Activated naive CD8-positive, alpha-beta T cell (primary cell): ENCODE measurements at regions not wholly inside any gene's neighbourhood (a gene's known extent, or its start where the extent isn't known, plus 50 kb on each side); places are given as distances from the start of the nearest gene placed in this dataset.
A peak's percentile ranks its signal among the peaks of the same experiment; 100 is the strongest.

ENCODE experiments used
- H3K27ac Mint-ChIP-seq: one replicate; pipeline ENCODE4 v1.8.0; 2021; ENCODE audit warnings: mixed read lengths
- H3K27me3 Mint-ChIP-seq: one replicate; pipeline ENCODE4 v1.8.0; 2021; ENCODE audit warnings: mixed read lengths
- H3K36me3 Mint-ChIP-seq: one replicate; pipeline ENCODE4 v1.8.0; 2021; ENCODE audit warnings: mixed read lengths
- H3K4me1 Mint-ChIP-seq: one replicate; pipeline ENCODE4 v1.8.0; 2021; ENCODE audit warnings: low read depth, mixed read lengths
- H3K4me3 Mint-ChIP-seq: one replicate; pipeline ENCODE4 v1.8.0; 2021; ENCODE audit warnings: mild to moderate bottlenecking, mixed read lengths
- H3K9me3 Mint-ChIP-seq: one replicate; pipeline ENCODE4 v1.8.0; 2021; ENCODE audit warnings: low read depth, mixed read lengths

DNA sequence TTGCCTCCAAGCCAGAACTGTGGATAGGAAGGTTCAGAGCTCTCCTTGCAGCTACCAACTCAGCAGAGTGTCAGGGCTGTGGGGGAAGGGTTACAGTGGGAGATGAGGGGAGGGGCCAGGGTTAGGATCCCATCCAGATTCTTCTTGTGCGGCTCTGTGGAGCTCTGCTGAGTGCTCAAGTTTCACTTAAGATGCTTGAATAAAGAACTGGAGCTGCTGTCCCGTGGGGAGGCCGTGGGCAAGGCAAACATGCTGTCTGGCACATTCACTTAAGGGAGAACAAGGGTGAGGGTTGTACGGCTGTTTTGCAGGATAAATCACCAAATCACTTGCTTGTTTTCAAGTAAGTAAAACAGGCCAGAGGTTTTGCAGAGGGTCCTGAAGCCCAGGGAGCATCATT lies 197.1 kb downstream of the FAM76B start:
- Mint-ChIP-seq H3K4me1 (peaks cover 14% of the 10 kb centered on the region), H3K4me3 (no peak overlapping the region), H3K36me3 (no peaks in the 10 kb centered on the region), H3K9me3 (no peaks in the 10 kb centered on the region), H3K27ac (no peak overlapping the region), H3K27me3 (no peaks in the 10 kb centered on the region)

DNA sequence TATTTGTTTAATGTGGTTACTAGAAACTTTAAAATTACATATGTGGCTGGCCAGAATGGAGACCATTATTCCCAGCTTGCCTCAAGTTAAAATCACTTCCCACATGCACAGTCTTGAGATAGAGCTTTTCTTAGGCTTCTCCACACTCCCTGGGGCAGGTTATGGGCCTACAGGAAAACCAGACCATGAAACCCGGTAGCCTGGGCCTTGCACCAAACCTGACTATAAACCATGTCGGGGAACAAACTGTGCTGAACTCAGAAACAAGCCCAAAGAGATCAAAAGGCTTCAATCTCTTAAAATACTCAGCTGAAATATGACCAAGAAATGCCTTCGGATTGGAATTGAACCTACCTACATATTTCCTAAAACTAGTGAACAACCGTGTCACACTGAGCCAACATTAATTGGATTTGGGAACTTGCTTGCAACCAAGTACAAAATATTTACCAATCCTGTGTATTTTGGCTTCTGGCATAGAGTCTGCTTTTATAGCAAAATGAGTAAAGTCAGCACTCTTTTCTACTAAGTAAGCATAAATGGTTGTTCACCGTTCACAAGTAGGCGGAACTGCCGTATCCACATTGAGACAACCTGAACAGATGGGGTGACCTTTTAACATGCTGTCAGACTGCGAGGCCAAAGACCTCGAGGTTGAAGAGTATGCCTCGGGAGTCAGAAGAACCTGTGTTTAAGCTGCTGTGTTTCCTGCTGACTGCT lies 199.5 kb downstream of the FAM76B start:
- H3K27ac Mint-ChIP-seq = no peak overlapping the region
- H3K9me3 Mint-ChIP-seq = no peaks in the 10 kb centered on the region
- H3K36me3 Mint-ChIP-seq = no peaks in the 10 kb centered on the region

DNA sequence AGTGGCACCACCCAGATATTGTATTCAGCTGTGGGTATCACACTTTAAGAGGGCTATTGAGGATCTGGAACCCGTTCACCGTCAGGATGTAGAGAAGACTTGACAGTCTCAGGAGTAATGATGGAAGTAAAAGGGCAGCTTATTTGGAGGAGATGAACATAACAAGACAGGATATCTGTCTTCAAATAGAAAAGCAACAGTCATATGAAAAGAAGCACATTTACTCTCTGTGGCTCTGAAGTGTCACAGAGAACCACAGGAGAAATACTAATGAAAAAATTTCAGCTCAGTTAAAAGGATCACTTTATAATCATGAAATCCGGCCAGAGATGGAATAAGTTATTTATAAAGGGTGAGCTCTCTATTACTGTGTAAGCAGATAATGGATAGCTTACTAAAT lies 200.8 kb downstream of the FAM76B start:
- no peaks in the 10 kb centered on the region for H3K9me3 Mint-ChIP-seq
- H3K27ac Mint-ChIP-seq = no peak overlapping the region
- H3K4me3 Mint-ChIP-seq = no peak overlapping the region
- H3K4me1 Mint-ChIP-seq = peaks cover 20% of the 10 kb centered on the region
- H3K27me3 Mint-ChIP-seq = no peaks in the 10 kb centered on the region
- no peaks in the 10 kb centered on the region for H3K36me3 Mint-ChIP-seq

More for the DNA sequence above, 199.5 kb downstream of the FAM76B start:
- Mint-ChIP-seq H3K27me3 (no peaks in the 10 kb centered on the region), H3K4me1 (peaks cover 11% of the 10 kb centered on the region), H3K4me3 (no peak overlapping the region)

DNA sequence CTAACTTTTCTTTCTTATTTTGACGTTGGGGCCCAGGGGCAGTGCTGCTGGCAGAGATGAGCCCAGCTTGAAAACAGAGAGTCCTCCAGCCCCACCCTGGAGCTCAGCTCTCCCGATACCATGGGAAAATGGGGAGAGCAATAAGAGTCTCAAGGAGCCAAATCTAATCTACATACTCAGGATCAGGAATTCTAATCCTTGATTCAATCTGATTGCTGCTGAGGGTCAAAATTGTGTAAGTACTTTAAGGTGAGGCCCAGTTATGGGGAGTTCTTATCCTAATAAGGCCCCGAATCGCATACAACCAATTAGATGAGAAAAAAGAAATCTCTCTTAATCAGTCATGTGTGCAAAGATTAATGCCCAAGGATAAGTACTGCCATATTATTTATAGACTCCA lies 202.9 kb downstream of the FAM76B start:
- Mint-ChIP-seq H3K4me3 (no peak overlapping the region), H3K36me3 (peaks cover 2% of the 10 kb centered on the region), H3K27me3 (no peaks in the 10 kb centered on the region), H3K4me1 (peaks cover 20% of the 10 kb centered on the region), H3K9me3 (no peaks in the 10 kb centered on the region), H3K27ac (no peak overlapping the region)

DNA sequence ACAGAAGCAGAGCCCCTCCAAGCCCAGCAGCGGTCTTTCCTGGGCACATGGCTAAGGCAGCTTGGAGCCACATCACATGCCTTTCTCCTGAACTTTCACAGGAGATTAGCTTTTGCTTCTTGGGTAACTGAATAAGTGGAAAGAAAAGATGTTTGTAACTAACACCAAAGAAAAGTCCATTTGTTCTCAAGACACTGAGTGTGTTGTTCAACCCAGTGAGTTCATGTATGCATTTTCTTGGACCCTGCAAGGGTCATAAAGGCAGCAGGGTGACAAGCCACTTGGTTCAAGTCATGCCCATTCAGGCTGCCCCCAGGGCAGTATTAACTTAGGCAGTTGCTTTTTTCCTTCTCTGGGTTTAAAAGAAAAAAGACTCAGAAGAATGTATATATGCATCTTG lies 203.4 kb downstream of the FAM76B start:
- H3K4me3 Mint-ChIP-seq = no peak overlapping the region
- no peaks in the 10 kb centered on the region for H3K27me3 Mint-ChIP-seq
- peaks cover 20% of the 10 kb centered on the region for H3K4me1 Mint-ChIP-seq
- no peaks in the 10 kb centered on the region for H3K9me3 Mint-ChIP-seq
- H3K27ac Mint-ChIP-seq = no peak overlapping the region
- H3K36me3 Mint-ChIP-seq = peaks cover 2% of the 10 kb centered on the region

DNA sequence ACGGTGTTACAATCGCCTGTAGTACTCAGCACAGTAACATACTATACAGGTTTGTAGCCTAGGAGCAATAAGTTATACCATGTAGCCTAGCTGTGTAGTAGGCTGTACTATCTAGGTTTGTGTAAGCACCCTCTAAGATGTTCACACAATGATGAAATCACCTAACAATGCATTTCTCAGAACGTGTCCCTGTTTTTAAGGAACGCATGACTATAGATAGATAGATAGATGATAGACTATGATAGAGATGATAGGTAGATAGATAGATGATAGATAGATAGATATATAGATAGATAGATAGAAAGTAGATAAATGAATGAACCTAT lies 203.9 kb downstream of the FAM76B start:
- Mint-ChIP-seq H3K27me3 (no peaks in the 10 kb centered on the region), H3K9me3 (no peaks in the 10 kb centered on the region)

DNA sequence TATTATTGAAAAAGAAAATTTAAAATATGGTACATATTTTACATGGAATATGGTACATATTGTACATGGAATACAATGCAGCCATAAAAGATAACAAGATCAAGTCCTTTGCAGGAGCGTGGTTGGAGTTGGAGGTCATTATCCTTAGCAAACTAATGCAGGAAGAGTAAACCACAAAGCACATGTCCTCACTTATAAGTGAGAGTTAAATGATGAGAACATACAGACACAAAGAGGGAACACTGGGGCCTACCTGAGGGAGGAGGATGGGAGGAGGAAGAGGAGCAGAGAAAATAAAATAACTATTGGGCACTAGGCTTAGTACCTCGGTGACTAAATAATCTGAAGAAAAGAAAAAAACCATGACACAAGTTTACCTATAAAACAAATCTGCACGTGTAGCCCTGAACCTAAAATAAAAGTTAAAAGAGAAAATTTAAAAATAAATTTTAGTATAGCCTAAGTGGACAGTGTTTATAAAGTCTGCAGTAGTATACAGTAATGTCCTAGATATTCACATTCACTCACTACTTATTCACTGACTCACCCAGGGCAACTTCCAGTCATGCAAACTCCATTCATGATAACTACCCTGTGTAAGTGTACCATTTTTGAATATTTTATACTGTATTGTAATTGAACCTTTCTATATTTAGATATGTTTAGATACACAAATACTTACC lies 204.4 kb downstream of the FAM76B start:
- Mint-ChIP-seq H3K27me3 (no peaks in the 10 kb centered on the region), H3K4me3 (no peak overlapping the region), H3K36me3 (peaks cover 2% of the 10 kb centered on the region), H3K4me1 (peaks cover 20% of the 10 kb centered on the region), H3K27ac (peak overlapping the region; percentile 7), H3K9me3 (no peaks in the 10 kb centered on the region)

More for the DNA sequence above, 203.9 kb downstream of the FAM76B start:
- H3K4me3 Mint-ChIP-seq = no peak overlapping the region
- peaks cover 20% of the 10 kb centered on the region for H3K4me1 Mint-ChIP-seq
- H3K27ac Mint-ChIP-seq = no peak overlapping the region
- H3K36me3 Mint-ChIP-seq = peaks cover 2% of the 10 kb centered on the region

DNA sequence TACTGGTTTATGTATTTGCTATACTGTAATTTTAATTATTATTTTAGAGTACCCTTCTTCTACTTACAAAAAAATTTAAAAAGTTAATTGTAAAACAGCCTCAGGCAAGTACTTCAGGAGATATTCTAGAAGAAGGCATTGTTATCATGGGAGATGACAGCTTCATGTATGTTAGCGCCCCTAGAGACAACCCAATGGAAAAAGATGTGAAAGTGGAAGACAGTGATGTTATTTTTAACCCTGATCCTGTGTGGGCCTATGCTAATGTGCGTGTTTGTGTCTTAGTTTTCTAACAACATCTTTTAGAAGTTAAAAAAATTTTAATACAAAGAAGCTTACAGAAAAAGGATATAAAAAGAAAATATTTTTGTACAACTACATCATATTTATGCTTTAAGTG lies 205.0 kb downstream of the FAM76B start:
- H3K4me3 Mint-ChIP-seq = no peak overlapping the region
- no peak overlapping the region for H3K27ac Mint-ChIP-seq
- peaks cover 20% of the 10 kb centered on the region for H3K4me1 Mint-ChIP-seq
- H3K36me3 Mint-ChIP-seq = peaks cover 4% of the 10 kb centered on the region
- H3K27me3 Mint-ChIP-seq = no peaks in the 10 kb centered on the region
- peaks cover 1% of the 10 kb centered on the region for H3K9me3 Mint-ChIP-seq

DNA sequence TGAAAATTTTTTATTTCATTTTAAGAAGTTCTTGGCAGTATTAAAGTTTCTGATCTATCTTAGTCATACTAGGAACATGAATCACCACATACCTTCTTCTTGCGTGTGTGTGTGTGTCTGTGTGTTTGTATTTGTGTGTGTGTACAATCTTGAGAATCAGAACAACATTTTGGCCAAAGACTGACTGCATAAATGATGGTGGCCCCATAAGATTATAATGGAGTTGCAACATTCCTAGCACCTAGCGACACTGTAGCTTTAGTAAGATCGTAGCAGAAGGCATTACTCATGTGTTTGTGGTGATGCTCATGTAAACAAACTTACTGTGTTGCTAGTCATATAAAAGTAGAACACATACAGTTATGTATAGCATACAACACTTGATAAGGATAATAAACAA lies 205.4 kb downstream of the FAM76B start:
- H3K27me3 Mint-ChIP-seq = no peaks in the 10 kb centered on the region
- peak overlapping the region; percentile 41 for H3K27ac Mint-ChIP-seq
- peaks cover 20% of the 10 kb centered on the region for H3K4me1 Mint-ChIP-seq
- peaks cover 7% of the 10 kb centered on the region for H3K36me3 Mint-ChIP-seq
- no peak overlapping the region for H3K4me3 Mint-ChIP-seq
- peaks cover 4% of the 10 kb centered on the region for H3K9me3 Mint-ChIP-seq

DNA sequence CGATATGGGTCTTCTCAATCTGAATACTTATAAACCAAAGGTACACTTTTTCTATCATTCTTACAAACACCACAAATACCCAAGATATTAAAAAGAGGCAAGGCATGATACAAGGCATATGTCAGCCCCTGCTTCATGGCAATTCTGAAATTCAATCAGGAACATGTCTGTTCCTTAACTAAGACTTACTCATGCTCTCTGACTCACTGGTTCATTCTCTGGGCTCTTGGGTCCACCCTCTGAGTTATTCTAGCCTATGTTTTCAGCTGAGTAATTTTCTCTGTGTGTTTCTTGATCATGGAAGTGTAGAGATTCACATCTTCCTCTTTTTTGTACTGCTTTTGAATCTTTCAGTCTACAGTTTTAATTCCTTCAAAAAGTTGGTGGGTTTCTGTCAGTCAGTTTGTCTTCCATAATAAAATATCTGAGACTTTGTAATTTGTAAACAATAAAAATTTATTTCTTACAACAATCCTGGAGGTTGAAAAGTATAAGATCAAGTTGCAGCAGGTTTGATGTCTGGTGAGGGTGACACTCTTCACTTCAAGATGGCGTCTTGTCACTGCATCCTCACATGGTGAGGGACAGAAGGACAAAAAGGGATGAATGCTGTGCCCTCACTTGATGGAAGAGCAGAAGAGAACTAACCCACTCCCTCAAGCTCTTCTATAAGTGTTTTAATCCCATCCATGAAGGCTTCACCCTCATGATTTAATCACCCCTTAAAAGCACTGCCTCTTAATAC lies 211.7 kb downstream of the FAM76B start:
- Mint-ChIP-seq H3K27ac (no peak overlapping the region), H3K4me1 (peaks cover 10% of the 10 kb centered on the region), H3K27me3 (no peaks in the 10 kb centered on the region), H3K9me3 (peaks cover 4% of the 10 kb centered on the region), H3K36me3 (peaks cover 7% of the 10 kb centered on the region), H3K4me3 (no peak overlapping the region)

DNA sequence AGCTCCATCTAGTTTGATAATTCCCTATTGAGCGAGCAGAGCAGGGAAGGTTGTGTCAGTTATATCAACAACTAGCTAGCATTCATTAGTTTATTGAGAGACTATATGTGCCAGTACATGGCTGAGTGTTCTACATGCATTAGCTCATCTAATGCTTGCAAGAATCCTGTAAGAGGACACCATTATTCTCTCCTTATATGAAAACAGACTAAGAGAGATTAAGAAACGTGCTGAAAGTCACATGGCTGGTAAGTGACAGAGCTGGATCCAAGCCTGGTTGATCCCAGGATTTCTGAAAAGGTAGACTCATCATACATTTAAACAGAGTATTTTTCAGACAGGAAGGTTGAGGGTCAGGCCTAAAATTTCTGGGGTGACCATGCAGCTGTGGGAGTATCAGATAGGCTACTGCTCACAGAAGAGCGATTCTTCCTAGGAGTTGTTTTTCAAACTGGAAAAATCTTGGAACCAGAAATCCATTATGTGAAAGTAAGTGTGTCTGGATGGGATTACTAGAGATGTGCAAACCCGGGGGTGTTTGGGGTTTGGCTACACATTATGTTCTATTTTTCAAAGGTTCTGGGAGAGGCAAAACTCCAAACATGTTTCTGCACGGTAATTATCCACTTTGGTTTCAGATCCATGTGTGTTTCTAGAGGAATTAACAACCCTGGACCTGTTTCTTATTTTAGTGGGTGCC lies 213.3 kb downstream of the FAM76B start:
- peaks cover 10% of the 10 kb centered on the region for H3K4me1 Mint-ChIP-seq
- H3K27ac Mint-ChIP-seq = no peak overlapping the region
- peaks cover 7% of the 10 kb centered on the region for H3K36me3 Mint-ChIP-seq
- H3K4me3 Mint-ChIP-seq = no peak overlapping the region
- H3K9me3 Mint-ChIP-seq = peaks cover 4% of the 10 kb centered on the region
- no peaks in the 10 kb centered on the region for H3K27me3 Mint-ChIP-seq

DNA sequence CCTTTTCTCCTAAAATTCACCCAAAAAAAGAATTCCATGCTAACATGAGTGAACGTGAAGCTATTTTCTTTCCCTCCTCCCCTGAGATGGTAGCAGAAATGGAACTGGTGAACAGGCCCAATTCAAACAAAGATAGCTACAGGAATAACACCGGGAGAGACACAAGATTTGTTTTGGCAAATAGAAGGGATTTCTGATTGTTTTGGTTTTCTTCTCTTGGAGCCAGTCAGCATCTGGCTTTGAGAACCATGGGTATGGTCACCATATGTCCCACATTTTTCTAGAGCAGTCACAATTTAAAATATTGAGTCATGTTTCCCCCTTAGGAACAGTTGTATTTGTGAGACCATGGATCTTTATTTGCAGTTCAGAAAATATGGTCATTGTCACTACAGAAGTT lies 214.1 kb downstream of the FAM76B start:
- H3K4me1 Mint-ChIP-seq = peaks cover 10% of the 10 kb centered on the region
- peaks cover 10% of the 10 kb centered on the region for H3K36me3 Mint-ChIP-seq
- H3K27ac Mint-ChIP-seq = no peak overlapping the region
- H3K9me3 Mint-ChIP-seq = peaks cover 4% of the 10 kb centered on the region
- H3K4me3 Mint-ChIP-seq = no peak overlapping the region
- H3K27me3 Mint-ChIP-seq = no peaks in the 10 kb centered on the region

DNA sequence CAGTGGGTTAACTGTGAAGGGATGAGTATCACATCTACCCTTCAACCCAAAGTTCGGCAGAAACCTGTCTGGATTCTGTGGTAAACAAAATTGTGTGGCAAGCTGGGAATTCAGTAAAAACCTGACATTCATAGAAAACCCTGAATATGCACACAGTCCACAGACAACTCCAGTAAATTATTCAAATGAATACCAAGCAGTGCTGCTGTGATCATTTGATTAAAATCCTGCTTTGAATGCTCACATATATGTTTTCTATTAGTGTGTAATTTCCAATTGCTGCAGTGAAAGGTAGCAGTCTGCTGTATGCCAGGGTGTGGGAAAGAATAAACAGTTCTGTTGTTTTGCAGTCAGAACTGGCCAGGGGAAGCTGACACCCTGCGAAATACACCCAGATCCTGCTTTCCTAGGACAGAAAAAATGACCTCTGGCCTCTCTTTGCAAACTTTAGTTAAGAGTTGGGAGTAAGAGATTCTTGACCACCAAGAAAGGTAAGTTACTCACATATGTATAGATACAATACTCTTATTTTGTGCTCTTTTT lies 217.8 kb downstream of the FAM76B start:
- no peak overlapping the region for H3K4me3 Mint-ChIP-seq
- H3K27ac Mint-ChIP-seq = no peak overlapping the region
- H3K9me3 Mint-ChIP-seq = peaks cover 9% of the 10 kb centered on the region
- H3K27me3 Mint-ChIP-seq = no peaks in the 10 kb centered on the region
- no peaks in the 10 kb centered on the region for H3K4me1 Mint-ChIP-seq
- peaks cover 15% of the 10 kb centered on the region for H3K36me3 Mint-ChIP-seq

DNA sequence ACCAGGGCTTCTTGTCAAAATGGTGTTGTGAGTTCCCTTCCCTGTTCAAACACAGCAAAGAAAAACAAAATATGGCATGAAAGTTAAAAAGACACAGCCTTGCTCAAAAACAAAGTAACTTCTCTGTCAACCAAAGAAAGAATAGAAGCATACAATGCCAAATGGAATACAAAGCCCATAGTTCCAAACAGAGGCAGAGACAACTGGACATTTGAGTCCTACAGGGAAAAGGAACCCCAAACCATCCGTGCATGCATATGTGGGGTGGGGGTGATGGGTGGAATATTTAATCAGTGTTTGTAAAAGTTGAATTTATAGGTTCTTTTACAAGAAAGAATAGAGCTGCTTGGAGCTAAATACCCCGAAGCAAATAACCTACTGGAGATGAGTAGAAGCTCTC lies 218.7 kb downstream of the FAM76B start:
- H3K4me3 Mint-ChIP-seq = no peak overlapping the region

DNA sequence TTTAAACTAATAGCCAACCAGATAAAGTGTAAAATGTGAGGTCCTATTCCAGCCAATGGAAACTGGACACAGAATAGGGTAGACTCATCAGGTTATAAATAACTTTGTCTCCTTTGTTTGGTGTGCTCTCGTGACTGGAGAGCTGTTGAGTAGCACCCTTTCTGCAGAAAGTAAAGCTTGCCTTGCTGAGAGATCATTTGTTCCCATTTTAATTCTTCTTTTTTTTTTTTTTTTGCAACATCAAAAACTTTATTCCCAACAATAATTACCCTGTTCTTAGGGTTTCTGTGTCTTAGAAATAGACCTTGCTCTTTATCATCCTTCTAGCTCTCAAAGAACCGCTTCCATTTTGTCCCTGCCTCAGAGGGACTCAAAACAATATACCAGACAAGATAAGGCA lies 220.4 kb downstream of the FAM76B start:
- Mint-ChIP-seq H3K9me3 (peaks cover 9% of the 10 kb centered on the region), H3K4me3 (no peak overlapping the region), H3K4me1 (peaks cover 16% of the 10 kb centered on the region), H3K36me3 (peaks cover 15% of the 10 kb centered on the region), H3K27ac (no peak overlapping the region), H3K27me3 (no peaks in the 10 kb centered on the region)

More for the DNA sequence above, 218.7 kb downstream of the FAM76B start:
- Mint-ChIP-seq H3K27me3 (no peaks in the 10 kb centered on the region), H3K4me1 (peaks cover 7% of the 10 kb centered on the region), H3K27ac (no peak overlapping the region), H3K9me3 (peaks cover 9% of the 10 kb centered on the region), H3K36me3 (peaks cover 15% of the 10 kb centered on the region)
